ENCODE measurements at regions not wholly inside any gene's neighbourhood (a gene's known extent, or its start where the extent isn't known, plus 50 kb on each side); places are given as distances from the start of the nearest gene placed in this dataset.

GRCh38 chr4:36509845-36510244 lies 228.4 kb downstream of the DTHD1 start:
- TF ChIP-seq EZH2phosphoT487 (IDR thresholded peaks at IDR 0.05; ENCODE audit: low read depth) (no peak), CTCF (IDR thresholded peaks at IDR 0.05; ENCODE audit: low read depth, low read length) (no peak)
